ACC112 (cell line): ENCODE measurements at regions not wholly inside any gene's neighbourhood (a gene's known extent, or its start where the extent isn't known, plus 50 kb on each side); places are given as distances from the start of the nearest gene placed in this dataset.
"Not testable (repeated sequence)": the region's sequence is repeated elsewhere in the genome, so short reads cannot be mapped to it uniquely, and the experiment has no call there.

Experiments used
- H2AFZ ChIP-seq: fragments of 200-600 bp; sonication (generic); one replicate; pipeline ENCODE4 v1.6.0; 2017; ENCODE audit warnings: antibody characterized with exemption, low read length; ENCODE audit not compliant: unreplicated experiment
- H3K27ac ChIP-seq: fragments of 200-600 bp; sonication (generic); 2 replicates; pipeline ENCODE4 v1.5.1; 2014; ENCODE audit warnings: low read depth, mild to moderate bottlenecking, antibody characterized with exemption, low read length, moderate library complexity
- H3K27me3 ChIP-seq: fragments of 200-600 bp; sonication (generic); 2 replicates; pipeline ENCODE4 v1.6.1; 2014; ENCODE audit warnings: mild to moderate bottlenecking, antibody characterized with exemption, low read length, moderate library complexity, mixed read lengths; ENCODE audit not compliant: insufficient read depth
- H3K36me3 ChIP-seq: fragments of 200-600 bp; sonication (generic); 2 replicates; pipeline ENCODE4 v1.6.1; 2016; ENCODE audit warnings: mild to moderate bottlenecking, antibody characterized with exemption, low read length, moderate library complexity, mixed read lengths; ENCODE audit not compliant: insufficient read depth
- H3K4me1 ChIP-seq: fragments of 200-600 bp; sonication (generic); one replicate; pipeline ENCODE4 v1.6.1; 2016; ENCODE audit warnings: low read length, mixed read lengths; ENCODE audit not compliant: insufficient read depth, unreplicated experiment, control insufficient read depth
- H3K4me3 ChIP-seq: fragments of 200-600 bp; sonication (generic); 2 replicates; pipeline ENCODE4 v1.5.1; 2014; ENCODE audit warnings: mild to moderate bottlenecking, low read depth, low read length
- H3K79me2 ChIP-seq: fragments of 200-600 bp; sonication (generic); one replicate; pipeline ENCODE4 v1.6.0; 2016; ENCODE audit warnings: low read length; ENCODE audit not compliant: control insufficient read depth, unreplicated experiment, insufficient read depth

DNA sequence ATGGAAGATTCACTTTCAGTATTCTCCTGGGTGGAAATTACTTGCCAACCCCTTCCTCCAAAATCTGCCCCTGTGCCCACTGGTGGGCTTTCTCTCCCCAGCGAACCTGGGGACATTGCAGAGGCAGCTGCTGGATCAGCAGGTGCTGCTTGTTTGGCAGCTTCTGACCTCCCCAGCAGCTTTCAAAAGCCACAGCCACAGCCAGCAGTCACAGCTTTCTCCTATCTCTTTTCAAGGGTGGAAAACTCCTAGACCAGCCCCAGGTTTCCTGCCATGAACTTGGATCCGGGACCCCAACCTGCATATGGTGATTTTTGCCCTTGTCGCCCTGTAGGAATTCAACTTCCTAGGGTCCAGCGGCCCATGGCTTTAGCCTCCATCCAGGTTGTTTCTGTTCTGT is 330.8 kb downstream of the ADAMTS20 start:
- no peaks in the 10 kb centered on the region for H3K36me3 ChIP-seq
- H3K4me1 ChIP-seq: no peaks in the 10 kb centered on the region
- no peak overlapping the region for H2AFZ ChIP-seq
- no peaks in the 10 kb centered on the region for H3K79me2 ChIP-seq
- H3K4me3 ChIP-seq: no peak overlapping the region
- H3K27ac ChIP-seq: no peak overlapping the region
- no peaks in the 10 kb centered on the region for H3K27me3 ChIP-seq

DNA sequence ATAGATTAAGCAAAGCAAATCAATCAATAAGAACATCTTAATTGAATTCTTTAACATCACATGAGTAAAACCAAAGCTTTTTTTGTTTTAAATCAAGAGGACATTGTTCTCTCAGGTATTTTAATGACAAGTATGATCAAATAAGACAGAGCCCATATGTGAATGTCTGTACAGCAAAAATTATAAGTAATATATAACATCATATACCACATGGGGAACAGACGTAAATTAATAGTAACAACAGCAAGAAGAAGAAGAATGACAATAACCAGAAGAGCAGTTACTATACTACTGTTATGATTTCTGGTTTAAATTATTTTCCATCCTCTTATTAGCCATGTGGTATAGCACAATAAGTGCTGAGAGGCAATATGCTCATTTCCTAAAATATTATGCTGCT is 335.5 kb downstream of the ADAMTS20 start:
- Histone ChIP-seq H3K36me3 (no peaks in the 10 kb centered on the region), H3K27ac (no peak overlapping the region), H3K4me1 (peaks cover 8% of the 10 kb centered on the region), H3K27me3 (no peaks in the 10 kb centered on the region), H3K79me2 (no peaks in the 10 kb centered on the region), H3K4me3 (no peak overlapping the region), H2AFZ (no peak overlapping the region)

DNA sequence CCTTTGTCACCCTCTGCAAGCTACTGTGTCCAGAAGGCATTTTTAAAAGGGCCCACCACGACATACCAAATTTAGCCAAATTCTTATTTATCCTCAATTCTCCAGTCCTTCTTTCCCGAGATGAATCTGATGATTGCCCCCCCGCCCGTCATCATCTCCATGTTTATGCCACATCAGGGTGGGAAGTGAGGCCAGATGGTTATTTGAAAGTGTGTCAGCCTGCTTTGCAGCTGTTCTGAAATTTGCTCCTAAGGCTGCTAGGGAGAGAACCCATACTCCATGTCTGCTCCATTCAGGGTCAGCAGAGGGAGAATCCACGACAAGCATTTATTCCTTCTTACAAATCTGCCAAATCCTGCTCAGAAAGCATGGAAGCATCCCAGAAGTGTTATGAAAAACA is 337.8 kb downstream of the ADAMTS20 start:
- Histone ChIP-seq H2AFZ (no peak overlapping the region), H3K4me3 (no peak overlapping the region), H3K36me3 (no peaks in the 10 kb centered on the region), H3K4me1 (peaks cover 27% of the 10 kb centered on the region), H3K27me3 (no peaks in the 10 kb centered on the region), H3K27ac (no peak overlapping the region), H3K79me2 (no peaks in the 10 kb centered on the region)

DNA sequence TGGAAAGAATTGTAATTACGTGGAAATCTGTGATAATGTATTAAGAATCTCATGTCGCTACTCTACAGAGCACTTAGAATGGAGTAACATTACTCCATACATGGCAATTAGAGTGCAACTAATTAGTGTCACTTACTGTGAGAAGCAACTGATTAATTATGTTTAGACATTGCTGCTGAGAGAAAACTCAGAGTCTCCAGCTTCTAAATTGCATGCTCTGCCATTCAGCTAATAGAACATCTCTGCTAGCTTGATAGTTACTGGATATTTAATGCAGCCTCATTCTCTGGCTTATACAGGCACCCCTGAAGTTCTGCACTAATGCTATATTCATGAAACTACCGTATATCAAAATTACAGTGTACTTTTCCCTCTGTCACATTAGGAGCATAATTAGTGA is 338.4 kb downstream of the ADAMTS20 start:
- H3K79me2 ChIP-seq: no peaks in the 10 kb centered on the region
- H3K36me3 ChIP-seq: no peaks in the 10 kb centered on the region
- peaks cover 29% of the 10 kb centered on the region for H3K4me1 ChIP-seq

DNA sequence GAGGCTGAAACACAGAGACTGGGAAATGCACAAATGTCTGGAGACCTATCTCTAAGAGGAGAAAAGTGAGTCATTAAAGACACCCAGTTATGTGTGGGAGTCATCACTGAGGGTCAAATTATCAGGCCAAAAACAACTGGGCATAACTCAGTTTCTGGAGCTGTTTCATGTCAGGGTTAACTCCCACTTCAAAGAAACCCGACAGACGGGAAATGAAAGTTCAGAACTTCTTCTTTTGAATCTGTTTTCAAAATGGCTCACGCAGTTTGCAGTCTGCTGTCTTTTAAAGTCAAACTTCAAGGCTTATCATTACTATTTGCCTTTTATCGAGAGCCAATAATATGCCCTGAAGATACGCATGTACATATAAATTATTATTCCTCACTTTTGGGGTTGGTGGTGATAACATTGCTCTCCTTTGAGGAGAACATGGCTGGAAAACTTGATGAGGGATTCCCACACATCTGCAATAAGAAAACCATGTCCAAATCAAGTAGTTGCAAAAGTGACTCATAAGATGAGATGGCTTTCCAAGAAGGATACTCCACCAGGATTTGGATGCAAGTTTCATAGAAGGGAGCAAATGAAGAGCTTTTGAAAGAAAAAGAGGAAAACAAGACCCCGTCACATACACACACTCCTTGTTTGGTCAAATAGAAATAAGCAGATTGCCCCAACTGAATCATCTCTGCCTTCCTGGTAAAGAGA is 341.4 kb downstream of the ADAMTS20 start:
- peak overlapping the region; percentile 90 for H2AFZ ChIP-seq

More for the DNA sequence above, 338.4 kb downstream of the ADAMTS20 start:
- no peaks in the 10 kb centered on the region for H3K27me3 ChIP-seq
- no peak overlapping the region for H3K27ac ChIP-seq
- H2AFZ ChIP-seq: no peak overlapping the region
- H3K4me3 ChIP-seq: no peak overlapping the region

DNA sequence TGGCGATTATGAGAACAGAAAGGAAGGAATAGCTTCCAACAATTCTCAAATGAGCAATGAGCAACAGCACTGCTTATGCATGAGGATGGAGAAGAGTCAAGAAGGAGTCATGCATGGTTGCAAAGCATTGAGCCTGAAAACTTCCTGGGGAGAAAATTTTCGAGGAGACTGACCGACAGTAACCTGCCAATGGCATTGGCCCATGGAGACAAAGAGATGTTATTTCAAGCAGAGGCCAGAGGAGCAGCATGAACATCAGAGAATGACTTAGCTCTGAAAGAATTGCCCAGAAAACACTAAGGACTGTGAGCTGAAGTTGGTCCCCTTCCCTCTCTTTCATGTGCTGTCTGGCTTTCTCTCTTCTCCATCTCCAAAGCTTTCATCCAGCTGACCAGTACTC is 343.4 kb downstream of the ADAMTS20 start:
- Histone ChIP-seq H3K4me3 (no peak overlapping the region), H3K79me2 (no peaks in the 10 kb centered on the region), H3K27ac (peak overlapping the region; percentile 56), H3K27me3 (no peaks in the 10 kb centered on the region), H3K4me1 (peaks cover 36% of the 10 kb centered on the region), H2AFZ (peak overlapping the region; percentile 52), H3K36me3 (no peaks in the 10 kb centered on the region)

More for the DNA sequence above, 341.4 kb downstream of the ADAMTS20 start:
- no peaks in the 10 kb centered on the region for H3K36me3 ChIP-seq
- no peaks in the 10 kb centered on the region for H3K27me3 ChIP-seq
- H3K79me2 ChIP-seq: no peaks in the 10 kb centered on the region
- peak overlapping the region; percentile 59 for H3K27ac ChIP-seq
- H3K4me1 ChIP-seq: peaks cover 36% of the 10 kb centered on the region
- peak overlapping the region; percentile 62 for H3K4me3 ChIP-seq

DNA sequence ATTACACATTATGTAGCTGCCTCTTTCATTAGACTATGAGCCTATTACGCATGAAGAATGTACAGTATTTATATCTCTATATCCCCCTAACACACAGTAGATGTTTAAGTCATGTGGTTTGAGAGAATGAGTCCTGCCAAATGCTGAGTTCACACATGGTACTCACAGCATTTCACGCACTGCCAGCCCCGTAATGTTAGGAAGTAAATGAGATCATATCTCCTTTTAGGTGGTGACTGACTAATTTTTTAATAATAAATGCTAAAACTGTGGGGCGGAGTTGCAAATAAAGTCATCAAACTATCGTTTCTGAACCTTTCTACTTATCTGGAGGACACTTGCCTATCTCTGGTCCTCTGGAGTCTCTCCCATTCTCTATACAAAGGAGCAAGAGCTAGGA is 343.8 kb downstream of the ADAMTS20 start:
- no peak overlapping the region for H3K4me3 ChIP-seq
- H3K79me2 ChIP-seq: no peaks in the 10 kb centered on the region
- peaks cover 36% of the 10 kb centered on the region for H3K4me1 ChIP-seq
- no peaks in the 10 kb centered on the region for H3K27me3 ChIP-seq
- no peaks in the 10 kb centered on the region for H3K36me3 ChIP-seq
- peak overlapping the region; percentile 56 for H3K27ac ChIP-seq
- H2AFZ ChIP-seq: no peak overlapping the region

DNA sequence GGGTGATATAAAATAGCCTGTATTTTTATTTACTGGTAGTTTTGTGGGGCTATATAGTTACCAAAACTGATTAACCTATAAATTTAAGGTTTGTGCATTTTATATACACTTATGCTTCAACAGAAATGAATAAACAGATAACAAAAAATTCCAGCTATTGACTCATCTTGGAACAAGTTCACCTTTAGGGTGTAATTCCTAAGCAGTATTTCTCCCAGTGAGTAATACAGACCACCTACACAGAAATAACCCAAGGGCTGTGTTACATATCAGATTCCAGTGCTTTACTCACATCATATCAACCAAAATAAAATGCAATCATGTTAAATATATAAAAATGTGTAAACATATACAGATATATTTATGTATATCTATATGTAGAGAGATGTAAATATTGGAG is 345.6 kb downstream of the ADAMTS20 start:
- Histone ChIP-seq H3K27ac (no peak overlapping the region), H3K27me3 (no peaks in the 10 kb centered on the region), H3K36me3 (no peaks in the 10 kb centered on the region), H3K79me2 (no peaks in the 10 kb centered on the region), H2AFZ (no peak overlapping the region), H3K4me3 (no peak overlapping the region), H3K4me1 (peaks cover 27% of the 10 kb centered on the region)

DNA sequence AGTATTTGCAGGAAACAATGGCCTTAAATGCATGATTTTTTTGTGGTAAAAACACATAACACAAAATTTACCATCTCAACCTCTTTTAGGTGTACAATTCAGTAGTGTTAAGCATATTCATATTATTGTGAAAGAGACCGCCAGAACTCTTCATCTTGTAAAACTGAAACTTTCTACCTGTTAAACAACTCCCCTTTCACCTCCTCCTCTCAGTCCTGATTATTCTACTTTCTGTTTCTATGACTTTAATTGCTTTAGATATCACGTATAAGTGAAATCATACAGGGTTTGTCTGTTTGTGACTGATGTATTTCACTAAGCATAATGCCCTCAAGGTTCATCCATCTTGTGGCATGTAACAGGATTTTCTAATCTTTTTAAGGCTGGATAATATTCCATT is 353.4 kb downstream of the ADAMTS20 start:
- Histone ChIP-seq H3K4me3 (no peak overlapping the region), H3K27ac (no peak overlapping the region), H3K4me1 (no peaks in the 10 kb centered on the region), H3K27me3 (no peaks in the 10 kb centered on the region), H3K36me3 (no peaks in the 10 kb centered on the region), H3K79me2 (no peaks in the 10 kb centered on the region), H2AFZ (no peak overlapping the region)

DNA sequence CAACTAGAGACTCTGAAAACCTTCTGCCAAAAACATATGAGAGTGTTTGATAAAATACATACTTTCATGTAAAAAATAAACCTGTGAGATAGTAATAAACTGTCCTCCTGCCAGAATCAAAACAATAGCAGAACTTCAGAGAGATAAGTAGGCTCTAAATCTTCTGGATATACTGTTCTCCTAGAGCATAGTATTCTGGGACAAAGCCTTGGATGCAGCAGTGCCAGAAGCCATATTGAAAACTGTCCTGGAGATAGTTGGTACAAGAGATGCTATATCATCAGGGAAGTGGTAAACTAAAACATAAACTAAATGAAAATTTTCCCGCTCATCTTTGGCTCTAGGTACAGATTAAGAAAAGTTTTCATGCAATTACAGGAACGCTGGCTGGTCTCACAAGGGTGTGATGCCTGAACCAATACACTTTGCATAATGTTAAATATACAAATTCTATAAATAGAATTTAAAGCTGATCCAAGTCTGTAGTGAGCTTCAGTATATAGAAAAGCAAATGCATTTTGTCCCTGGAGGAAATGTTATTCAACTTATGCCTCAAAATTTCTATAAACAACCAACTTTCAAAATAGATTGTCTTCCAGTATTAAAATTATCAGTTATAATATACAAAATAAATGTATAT is 355.6 kb downstream of the ADAMTS20 start:
- no peaks in the 10 kb centered on the region for H3K79me2 ChIP-seq
- H3K4me1 ChIP-seq: no peaks in the 10 kb centered on the region
- no peak overlapping the region for H3K4me3 ChIP-seq
- no peaks in the 10 kb centered on the region for H3K36me3 ChIP-seq
- H3K27ac ChIP-seq: no peak overlapping the region
- no peak overlapping the region for H2AFZ ChIP-seq
- H3K27me3 ChIP-seq: no peaks in the 10 kb centered on the region

DNA sequence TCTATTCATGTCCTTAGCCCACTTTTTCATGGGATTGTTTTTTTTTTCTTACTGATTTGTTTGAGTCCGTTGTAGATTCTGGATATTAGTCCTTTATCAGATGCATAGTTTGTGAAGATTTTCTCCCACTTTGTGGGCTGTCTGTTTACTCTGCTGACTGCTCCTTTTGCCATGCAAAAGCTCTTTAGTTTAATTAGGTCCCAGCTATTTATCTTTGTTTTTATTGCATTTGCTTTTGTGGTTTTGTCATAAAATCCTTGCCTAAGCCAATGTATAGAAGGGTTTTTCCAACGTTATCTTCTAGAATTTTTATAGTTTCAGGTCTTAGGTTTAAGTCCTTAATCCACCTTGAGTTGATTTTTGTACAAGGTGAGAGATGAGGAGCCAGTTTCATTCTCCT is 358.9 kb downstream of the ADAMTS20 start:
- not testable (repeated sequence) for H3K36me3 ChIP-seq, H3K79me2 ChIP-seq, H3K4me1 ChIP-seq, H2AFZ ChIP-seq, H3K27ac ChIP-seq, H3K27me3 ChIP-seq, H3K4me3 ChIP-seq
